Adrenal gland (tissue), 9 donors: ENCODE measurements at regions not wholly inside any gene's neighbourhood (a gene's known extent, or its start where the extent isn't known, plus 50 kb on each side); places are given as distances from the start of the nearest gene placed in this dataset.
"Not testable (repeated sequence)": the region's sequence is repeated elsewhere in the genome, so short reads cannot be mapped to it uniquely, and the experiment has no call there.

Experiments used
- DNase-seq, 7 donors: peaks; one replicate each; pipeline ENCODE4 v3.0.0-alpha.2; 2019 to 2020
- H3K27ac ChIP-seq, 5 donors: fragments of 200-600 bp; sonication (generic) in 4 of 5; 1 replicate in 3 of 5; 2 replicates in 2 of 5; pipeline versions ENCODE4 v1.5.1 to v1.8.0; 2016 to 2020; ENCODE audit warnings: mild to moderate bottlenecking in 1 of 5
- H3K27me3 ChIP-seq: fragments of 200-600 bp; 2 replicates; pipeline ENCODE4 v1.8.0; 2021
- H3K36me3 ChIP-seq, 2 donors: fragments of 200-600 bp; replicated peaks in 1 of 2; 1 replicate in 1 of 2; 2 replicates in 1 of 2; pipeline versions ENCODE4 v1.5.1 to v1.8.0; 2018 to 2022
- H3K4me1 ChIP-seq, 2 donors: fragments of 200-600 bp; replicated peaks in 1 of 2; 1 replicate in 1 of 2; 2 replicates in 1 of 2; pipeline versions ENCODE4 v1.5.1 to v1.8.0; 2018 to 2021
- H3K4me3 ChIP-seq, 4 donors: fragments of 200-600 bp; sonication (generic) in 3 of 4; one replicate each; pipeline ENCODE4 v1.5.1; 2016 to 2018
- H3K9me3 ChIP-seq, 3 donors: fragments of 200-600 bp; sonication (generic) in 1 of 3; replicated peaks in 1 of 3; 1 replicate in 2 of 3; 2 replicates in 1 of 3; pipeline versions ENCODE4 v1.5.1 to v1.8.0; 2016 to 2021
- POLR2A ChIP-seq, 2 donors: fragments of 450-650 bp; IDR thresholded peaks; one replicate each; pipeline ENCODE4 v1.6.1; 2017; ENCODE audit warnings: antibody characterized with exemption in 2 of 2, mild to moderate bottlenecking in 2 of 2, moderate library complexity in 1 of 2
- WGBS, 4 donors: extraction: QIAGEN DNeasy Blood & Tissue Kit in 2 of 4; methylation state at CpG; one replicate each; pipeline versions ENCODE4 v1.1.5 to v1.1.7; 2013 to 2017; 5-methylcytosine and 5-hydroxymethylcytosine counted together
- intact Hi-C, 2 donors: fragments of 100-400 bp; cut with DNase I; formaldehyde crosslinking; loops; one replicate each; pipeline versions ENCODE4 v1.14.1 to v1.15.0; 2022 to 2023
- TF ChIP-seq, protein P1 (sequence below), 6 experiments: fragments of 450-650 bp in 4 of 6; fragments of 200-600 bp in 2 of 6; sonication (generic) in 1 of 6; IDR thresholded peaks; 1 replicate in 5 of 6; 2 replicates in 1 of 6; pipeline versions ENCODE4 v1.5.1 to v1.8.0; 2016 to 2021; ENCODE audit warnings: antibody characterized with exemption in 6 of 6, mild to moderate bottlenecking in 2 of 6, moderate library complexity in 1 of 6
- donor health status: healthy with polysubstance abuse.
- donor health status: Bipolar disorder and iron deficiency.
- donor health status: DM: yes; HTN: yes; CAD: no.
- donor health status: DM: no; HTN: no; CAD: no.
- donor health status: DM: no; HTN: no; CAD: no.

DNA sequence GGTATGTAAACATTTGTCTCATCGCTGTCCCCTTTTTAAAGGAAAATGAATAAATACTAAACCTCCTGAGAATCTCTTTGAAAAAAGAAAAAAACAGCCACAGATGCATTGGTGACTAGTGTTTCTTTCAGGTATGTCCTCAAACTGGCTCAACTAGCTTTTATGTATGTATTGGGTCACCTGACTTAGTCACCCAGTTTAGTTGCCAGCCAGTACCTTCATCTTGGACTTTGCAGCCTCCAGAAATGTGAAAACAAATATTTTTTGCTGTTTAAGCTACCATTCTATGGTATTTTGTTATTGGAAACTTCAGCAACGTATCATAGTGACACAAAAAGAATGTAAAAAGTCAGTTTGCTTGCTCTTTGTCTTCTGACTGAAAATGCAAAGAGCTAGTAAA, 1263.5 kb downstream of the FAM133A start:
- Histone ChIP-seq H3K9me3 (no peaks in the 10 kb centered on the region), H3K4me1 (no peaks in the 10 kb centered on the region), H3K27me3 (peaks cover 15% of the 10 kb centered on the region), H3K4me3 (no peak overlapping the region), H3K36me3 (no peaks in the 10 kb centered on the region), H3K27ac (no peak overlapping the region)
- TF ChIP-seq, protein P1, sequence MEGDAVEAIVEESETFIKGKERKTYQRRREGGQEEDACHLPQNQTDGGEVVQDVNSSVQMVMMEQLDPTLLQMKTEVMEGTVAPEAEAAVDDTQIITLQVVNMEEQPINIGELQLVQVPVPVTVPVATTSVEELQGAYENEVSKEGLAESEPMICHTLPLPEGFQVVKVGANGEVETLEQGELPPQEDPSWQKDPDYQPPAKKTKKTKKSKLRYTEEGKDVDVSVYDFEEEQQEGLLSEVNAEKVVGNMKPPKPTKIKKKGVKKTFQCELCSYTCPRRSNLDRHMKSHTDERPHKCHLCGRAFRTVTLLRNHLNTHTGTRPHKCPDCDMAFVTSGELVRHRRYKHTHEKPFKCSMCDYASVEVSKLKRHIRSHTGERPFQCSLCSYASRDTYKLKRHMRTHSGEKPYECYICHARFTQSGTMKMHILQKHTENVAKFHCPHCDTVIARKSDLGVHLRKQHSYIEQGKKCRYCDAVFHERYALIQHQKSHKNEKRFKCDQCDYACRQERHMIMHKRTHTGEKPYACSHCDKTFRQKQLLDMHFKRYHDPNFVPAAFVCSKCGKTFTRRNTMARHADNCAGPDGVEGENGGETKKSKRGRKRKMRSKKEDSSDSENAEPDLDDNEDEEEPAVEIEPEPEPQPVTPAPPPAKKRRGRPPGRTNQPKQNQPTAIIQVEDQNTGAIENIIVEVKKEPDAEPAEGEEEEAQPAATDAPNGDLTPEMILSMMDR (IDR thresholded peaks at IDR 0.05): no peak
- TF ChIP-seq POLR2A (IDR thresholded peaks at IDR 0.05): no peak
- 66 to 71% (median 70%) methylated on average over 2 of the region's 2 CpGs for WGBS, 4 donors
- intact Hi-C loops: no loop called here
- no peak for DNase-seq

DNA sequence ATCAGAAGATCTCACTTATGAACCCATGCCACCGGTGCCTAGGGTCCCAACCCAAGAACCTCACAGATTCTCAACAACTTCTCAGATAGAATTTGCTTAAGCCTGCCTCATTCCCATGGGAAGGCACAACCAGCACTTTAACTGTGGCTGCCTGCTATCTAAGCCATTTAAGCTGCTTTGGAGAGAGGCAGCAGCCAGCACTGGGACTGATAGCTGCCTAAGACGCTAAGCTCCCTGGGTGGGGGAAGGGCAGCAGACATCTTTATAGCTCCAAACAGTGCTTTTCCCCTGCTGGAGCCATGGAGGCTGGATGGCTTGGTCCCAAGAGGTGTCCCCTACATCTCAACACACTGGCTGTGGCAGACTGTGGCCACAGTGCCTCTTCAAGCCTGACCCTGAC, 1268.6 kb downstream of the FAM133A start:
- Histone ChIP-seq H3K36me3 (no peaks in the 10 kb centered on the region), H3K9me3 (no peaks in the 10 kb centered on the region), H3K27ac (no peak overlapping the region), H3K4me3 (no peak overlapping the region), H3K27me3 (peaks cover 6% of the 10 kb centered on the region), H3K4me1 (no peaks in the 10 kb centered on the region)
- WGBS, 4 donors: 57 to 71% (median 62%) methylated on average over 1 to 2 of the region's 2 CpGs
- intact Hi-C loops: no loop called here
- DNase-seq: no peak
- TF ChIP-seq, protein P1 (IDR thresholded peaks at IDR 0.05): no peak
- TF ChIP-seq POLR2A (IDR thresholded peaks at IDR 0.05): no peak

DNA sequence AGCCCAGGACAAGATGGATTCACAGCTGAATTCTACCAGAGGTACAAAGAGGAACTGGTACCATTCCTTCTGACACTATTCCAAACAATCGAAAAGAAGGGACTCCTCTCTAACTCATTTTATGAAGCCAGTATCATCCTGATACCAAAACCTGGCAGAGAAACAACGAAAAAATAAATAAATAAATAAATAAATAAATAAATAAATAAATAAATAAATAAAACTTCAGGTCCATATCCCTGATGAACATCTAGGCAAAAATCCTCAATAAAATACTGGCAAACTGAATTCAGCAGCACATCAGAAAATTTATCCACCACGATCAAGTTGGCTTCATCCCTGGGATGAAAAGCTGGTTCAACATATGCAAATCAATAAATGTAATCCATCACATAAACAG, 1272.1 kb downstream of the FAM133A start:
- intact Hi-C loops, H3K4me3 ChIP-seq, H3K27me3 ChIP-seq, H3K36me3 ChIP-seq, H3K27ac ChIP-seq, H3K9me3 ChIP-seq, H3K4me1 ChIP-seq, DNase-seq: not testable (repeated sequence)
- WGBS, 4 donors: 64 to 76% (median 71%) methylated on average over 3 of the region's 3 CpGs

DNA sequence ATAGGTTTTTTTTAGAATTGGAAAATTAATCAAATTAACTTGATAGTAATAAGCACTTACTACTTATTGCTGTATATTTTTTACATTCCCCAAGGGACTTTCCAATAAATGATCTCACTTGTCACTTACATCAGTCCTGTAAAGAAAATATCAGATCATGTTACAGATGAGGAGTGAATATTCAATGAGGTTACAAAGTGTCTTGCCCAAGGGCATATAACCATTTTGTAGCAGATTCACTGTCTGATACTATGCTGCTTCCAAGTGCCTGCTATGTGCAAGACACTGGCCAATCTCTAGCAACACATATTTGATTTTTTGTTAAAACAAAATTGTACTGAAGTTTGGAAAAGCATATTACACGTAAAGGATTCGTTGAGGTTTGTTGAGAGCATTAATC, 1287.7 kb downstream of the FAM133A start:
- H3K4me1 ChIP-seq: no peaks in the 10 kb centered on the region
- no peaks in the 10 kb centered on the region for H3K27me3 ChIP-seq
- no peak for TF ChIP-seq POLR2A (IDR thresholded peaks at IDR 0.05)
- TF ChIP-seq, protein P1 (IDR thresholded peaks at IDR 0.05): no peak
- DNase-seq: no peak
- H3K4me3 ChIP-seq: no peak overlapping the region
- intact Hi-C loops: no loop called here
- no peaks in the 10 kb centered on the region for H3K9me3 ChIP-seq
- H3K27ac ChIP-seq: no peak overlapping the region
- H3K36me3 ChIP-seq: no peaks in the 10 kb centered on the region
- 30 to 49% (median 43%) methylated on average over 2 of the region's 2 CpGs for WGBS, 4 donors

DNA sequence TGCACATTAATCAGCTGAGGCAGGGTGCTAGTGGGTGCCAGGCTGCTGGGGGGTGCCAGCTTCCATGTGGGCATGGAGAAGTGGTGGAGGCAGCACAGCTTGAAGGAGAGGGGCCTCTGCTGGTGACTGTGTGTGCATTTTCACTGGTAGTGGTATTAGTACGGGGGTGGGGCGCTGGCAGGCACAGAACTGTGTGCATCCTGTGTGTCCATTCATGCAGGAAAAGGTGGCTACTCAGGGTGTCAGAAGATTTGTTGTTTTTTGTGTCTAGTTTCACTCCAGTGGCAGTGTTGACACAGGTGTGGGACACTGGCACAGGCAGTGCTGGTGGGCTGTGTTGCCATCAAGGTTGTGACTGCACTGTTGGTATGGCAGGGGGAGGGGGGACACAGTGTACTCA, 1303.6 kb downstream of the FAM133A start:
- H3K36me3 ChIP-seq: no peaks in the 10 kb centered on the region
- H3K27me3 ChIP-seq: peaks cover 5% of the 10 kb centered on the region
- intact Hi-C loops: no loop called here
- 61 to 90% (median 86%) methylated on average over 2 of the region's 2 CpGs for WGBS, 4 donors
- no peaks in the 10 kb centered on the region for H3K9me3 ChIP-seq
- no peaks in the 10 kb centered on the region for H3K4me1 ChIP-seq
- no peak for DNase-seq
- H3K27ac ChIP-seq: no peak overlapping the region
- no peak overlapping the region for H3K4me3 ChIP-seq
- TF ChIP-seq, protein P1 (IDR thresholded peaks at IDR 0.05): no peak
- no peak for TF ChIP-seq POLR2A (IDR thresholded peaks at IDR 0.05)
